Dermis blood vessel endothelial cell (primary cell): ENCODE measurements at regions not wholly inside any gene's neighbourhood (a gene's known extent, or its start where the extent isn't known, plus 50 kb on each side); places are given as distances from the start of the nearest gene placed in this dataset.
"Not testable (repeated sequence)": the region's sequence is repeated elsewhere in the genome, so short reads cannot be mapped to it uniquely, and the experiment has no call there.

Experiments
- DNase-seq: peaks from one replicate; pipeline ENCODE4 v3.0.0; 2010

DNA sequence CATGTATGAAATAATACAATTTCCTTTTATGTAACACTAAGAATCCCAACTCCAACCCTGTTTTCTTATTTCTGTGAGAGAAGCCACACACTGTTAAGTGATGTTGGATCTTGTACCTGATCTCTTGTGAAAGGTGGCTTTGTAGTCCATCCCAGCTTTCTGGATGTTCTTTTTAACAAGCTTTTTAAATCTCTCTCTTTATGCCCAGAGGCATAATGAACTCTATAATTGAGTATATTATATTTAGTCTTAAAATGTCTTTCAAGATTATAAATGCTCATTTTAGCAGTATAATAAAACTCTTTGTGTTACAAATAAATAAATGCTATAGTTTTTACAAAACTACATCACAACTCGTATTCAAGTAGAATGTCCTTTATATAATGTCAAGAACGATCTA is 922.1 kb downstream of the EPHA7 start:
- no peak for DNase-seq

DNA sequence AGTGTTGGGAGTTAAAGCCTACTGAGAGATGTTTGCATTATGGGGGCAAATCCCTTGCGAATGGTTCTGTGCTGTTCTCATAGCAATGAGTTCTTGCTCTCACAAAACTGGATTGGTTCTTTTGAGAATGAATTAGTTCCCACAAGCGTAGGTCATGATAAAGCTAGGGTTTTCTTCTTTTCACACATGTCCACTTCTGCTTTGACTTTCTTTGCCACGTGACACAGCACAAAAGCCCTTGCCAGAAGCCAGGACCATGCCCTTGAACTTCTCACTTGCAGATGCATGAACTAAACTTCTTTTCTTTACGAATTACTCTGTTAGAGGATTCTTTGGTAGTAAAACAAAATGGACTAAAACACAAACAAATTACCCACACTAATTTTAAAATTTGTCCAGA is 922.8 kb downstream of the EPHA7 start:
- DNase-seq = no peak

DNA sequence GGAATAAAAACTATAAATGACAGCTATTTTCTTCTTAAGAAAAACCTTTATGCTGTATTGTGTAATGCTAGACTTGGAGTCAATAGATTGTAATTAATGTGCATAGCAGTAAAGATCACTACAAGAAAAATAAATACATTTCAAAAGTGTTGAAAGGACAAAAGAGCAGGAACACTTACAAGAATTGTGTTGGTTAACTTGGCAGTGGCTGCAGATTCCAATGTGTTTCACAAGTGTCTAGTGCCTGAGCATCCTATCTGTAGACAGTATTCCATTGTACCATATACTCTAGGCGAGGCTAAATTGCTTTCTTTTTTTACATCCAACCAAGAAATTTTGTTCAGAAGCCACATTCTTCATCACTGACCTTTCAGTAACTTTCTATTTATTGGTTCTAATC is 924.1 kb downstream of the EPHA7 start:
- DNase-seq = no peak

GRCh38 chr6:92485487-92485886 is 933.9 kb downstream of the EPHA7 start:
- DNase-seq = no peak

- DNase-seq = peak; percentile 67
Measured at GRCh38 chr6:92479831-92480230, 939.5 kb downstream of the EPHA7 start.

DNA sequence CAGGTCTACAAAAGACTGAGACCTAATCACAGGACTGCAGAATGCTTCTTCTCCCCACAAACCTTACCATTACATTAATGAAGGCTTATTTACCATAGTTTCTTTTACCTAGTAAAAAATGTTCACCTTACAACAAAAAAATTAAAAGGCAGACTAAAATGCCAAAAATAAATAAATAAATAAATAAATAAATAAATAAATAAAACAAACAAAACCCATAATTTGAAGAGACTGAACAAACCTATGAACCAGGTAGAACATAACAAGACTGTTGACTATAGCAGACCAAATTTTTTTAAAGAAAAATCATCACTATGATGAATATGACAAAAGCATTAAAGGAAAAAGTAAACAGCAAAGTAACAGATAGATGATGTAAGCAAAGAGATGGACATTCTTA is 946.3 kb downstream of the EPHA7 start:
- DNase-seq = no peak

DNA sequence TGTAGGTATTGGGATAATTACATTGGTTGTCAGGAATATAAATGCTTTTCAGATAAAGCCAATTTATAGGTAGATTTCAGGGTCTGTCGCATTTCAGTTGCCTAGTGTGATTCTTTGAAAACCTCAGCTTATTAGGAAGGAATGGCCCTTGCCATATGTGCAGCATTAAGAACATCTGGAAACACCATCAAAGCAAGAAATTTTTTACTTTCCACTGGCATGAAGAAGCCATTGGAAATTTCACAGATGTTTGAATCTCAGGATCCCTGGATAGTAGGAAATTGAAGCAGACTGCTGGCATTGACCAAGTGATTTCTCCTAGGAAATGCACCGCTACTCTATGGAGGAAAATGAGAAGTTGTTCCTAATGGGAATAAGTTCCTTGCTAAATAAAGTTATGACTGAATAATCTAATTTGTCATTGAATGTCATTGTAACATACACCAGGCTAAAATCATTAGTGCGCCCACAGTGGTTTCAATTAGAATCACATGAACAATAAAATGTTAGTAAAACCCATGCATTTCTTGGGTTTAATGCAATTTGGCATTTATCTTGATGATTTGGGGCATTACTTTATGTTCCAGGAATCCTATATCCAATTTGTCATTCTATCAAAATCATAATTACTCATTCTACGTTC is 950.1 kb downstream of the EPHA7 start:
- DNase-seq = no peak

DNA sequence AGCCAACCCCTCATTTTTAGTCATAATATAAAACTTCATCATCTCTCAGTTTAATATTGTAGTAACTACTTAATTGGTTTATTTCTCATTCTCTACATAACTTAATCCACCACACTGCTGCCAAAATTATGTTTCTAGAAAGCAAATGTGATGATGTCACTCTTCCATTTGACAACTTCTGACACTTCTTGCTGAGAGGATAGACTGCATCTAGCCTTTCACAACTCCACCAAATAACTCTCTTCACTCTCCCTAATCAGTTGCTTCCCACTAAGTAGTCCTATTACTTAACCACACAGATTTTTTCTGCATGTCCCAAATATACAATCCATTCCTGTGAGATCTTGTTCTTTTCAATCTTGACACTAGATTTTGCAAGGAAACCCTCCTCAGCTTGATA is 951.3 kb downstream of the EPHA7 start:
- DNase-seq = no peak

GRCh38 chr6:92460133-92460532 is 959.2 kb downstream of the EPHA7 start:
- no peak for DNase-seq

DNA sequence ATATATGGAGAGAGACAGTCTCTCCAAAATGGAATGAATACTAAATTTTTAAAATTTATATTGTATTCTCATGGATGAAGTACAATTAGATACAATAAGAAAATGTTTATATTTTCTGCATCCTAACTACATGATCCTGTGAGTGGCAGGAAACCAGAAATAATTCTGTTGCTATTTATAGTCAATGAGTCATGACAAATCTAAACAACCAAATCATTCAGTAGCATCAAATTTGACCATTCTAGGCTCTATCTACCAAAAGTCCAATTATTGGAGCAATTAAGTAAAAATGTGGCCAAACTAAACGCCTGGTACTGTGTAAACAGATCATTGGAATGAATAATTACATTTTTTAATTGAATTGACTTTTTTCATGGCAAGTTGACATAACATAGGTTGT is 959.8 kb downstream of the EPHA7 start:
- DNase-seq = peak; percentile 11

DNA sequence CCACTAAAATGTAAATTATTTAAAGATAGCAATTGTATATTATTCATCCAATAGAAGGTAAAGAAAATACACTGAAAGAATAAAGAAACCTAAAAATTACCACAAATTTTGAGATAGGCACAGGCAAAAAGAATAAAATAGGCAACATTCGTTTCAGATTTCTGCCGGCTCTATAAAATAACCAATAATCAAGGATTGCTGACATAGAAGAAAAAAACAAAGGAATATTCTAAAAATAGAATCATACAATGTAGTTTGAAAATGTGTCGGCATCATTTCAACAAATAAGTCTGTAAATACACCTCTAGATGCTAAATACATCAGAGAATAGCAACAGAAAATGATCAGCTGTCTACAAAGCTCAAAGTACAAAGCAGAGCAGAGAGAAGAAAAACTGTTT is 973.3 kb downstream of the EPHA7 start:
- DNase-seq = no peak

- DNase-seq = no peak
Measured at GRCh38 chr6:92433911-92434310, 985.4 kb downstream of the EPHA7 start.

DNA sequence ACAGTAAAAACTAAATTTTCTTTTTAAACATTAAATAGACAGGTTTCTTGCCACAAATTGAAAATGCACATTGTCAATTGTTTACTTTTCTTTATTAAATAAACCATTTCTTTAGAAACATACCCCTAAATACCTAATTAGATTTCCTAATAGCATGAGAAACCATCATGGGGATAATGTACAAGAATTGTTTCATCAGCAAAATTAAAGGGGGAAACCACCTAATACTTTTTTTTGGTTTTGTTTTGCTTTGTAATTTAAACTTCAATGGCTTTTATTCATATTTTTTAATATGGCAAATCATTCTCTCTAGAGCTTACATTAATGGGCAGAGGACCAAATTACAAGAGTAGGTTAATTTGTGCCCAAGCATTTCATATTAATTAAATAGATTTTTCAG is 987.9 kb downstream of the EPHA7 start:
- DNase-seq = no peak

GRCh38 chr6:92428448-92428847 is 990.9 kb downstream of the EPHA7 start:
- DNase-seq = no peak

DNA sequence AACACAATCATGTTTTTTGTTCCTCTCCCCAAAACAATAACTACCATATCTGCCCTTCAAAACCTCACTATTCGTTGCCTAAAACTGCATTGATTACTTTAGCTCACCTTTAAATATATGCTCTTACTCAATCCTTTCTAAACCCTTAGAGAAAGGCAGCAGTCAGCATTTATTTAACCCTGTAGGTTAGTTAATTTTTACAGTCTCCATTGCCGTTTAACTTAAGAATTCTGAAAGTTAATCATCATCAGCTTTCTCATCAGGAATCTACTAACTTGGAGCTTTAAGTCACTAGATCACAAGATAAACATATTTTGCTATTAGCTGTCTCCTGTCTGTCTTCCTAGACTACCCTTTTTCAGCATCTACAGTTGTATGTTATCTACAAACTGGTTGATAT is 991.9 kb downstream of the EPHA7 start:
- DNase-seq = no peak

GRCh38 chr6:92415656-92416055 is 1003.7 kb downstream of the EPHA7 start:
- no peak for DNase-seq

- DNase-seq = no peak
Measured at GRCh38 chr6:92408350-92408749, 1011.0 kb downstream of the EPHA7 start.

- no peak for DNase-seq
Measured at GRCh38 chr6:92404281-92404680, 1015.1 kb downstream of the EPHA7 start.

DNA sequence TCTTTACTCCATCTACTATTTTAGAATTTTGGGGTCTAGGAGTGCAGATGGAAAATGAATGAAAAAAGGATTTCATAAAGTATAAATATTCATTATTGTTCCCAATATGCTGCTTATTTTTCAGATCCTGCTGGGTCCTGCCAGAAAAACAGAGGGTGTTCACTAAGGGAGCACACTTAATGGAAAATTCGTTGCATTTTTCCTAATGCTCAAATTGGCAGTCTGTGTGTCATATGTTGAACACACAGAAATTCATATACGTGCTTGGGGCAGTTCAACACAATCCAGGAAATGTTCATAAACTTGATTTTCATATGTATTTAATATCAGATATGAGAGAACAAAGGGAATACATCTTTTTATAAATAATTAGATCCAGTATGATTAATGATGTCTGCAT is 1019.4 kb downstream of the EPHA7 start:
- no peak for DNase-seq

DNA sequence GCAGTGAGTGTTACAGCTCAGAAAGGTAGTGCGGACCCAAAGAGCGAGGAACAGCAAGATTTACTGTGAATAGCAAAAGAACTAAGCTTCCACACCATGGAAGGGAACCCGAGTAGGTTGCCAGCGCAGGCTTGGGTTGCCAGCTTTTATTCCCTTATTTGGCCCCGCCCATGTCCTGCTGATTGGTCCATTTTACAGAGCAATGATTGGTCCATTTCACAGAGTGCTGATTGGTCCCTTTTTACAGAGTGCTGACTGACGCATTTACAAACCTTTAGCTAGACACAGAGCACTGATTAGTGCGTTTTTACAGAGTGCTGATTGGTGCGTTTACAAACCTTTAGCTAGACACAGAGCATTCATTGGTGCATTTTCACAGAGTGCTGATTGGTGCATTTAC is 1030.7 kb downstream of the EPHA7 start:
- DNase-seq = not testable (repeated sequence)

DNA sequence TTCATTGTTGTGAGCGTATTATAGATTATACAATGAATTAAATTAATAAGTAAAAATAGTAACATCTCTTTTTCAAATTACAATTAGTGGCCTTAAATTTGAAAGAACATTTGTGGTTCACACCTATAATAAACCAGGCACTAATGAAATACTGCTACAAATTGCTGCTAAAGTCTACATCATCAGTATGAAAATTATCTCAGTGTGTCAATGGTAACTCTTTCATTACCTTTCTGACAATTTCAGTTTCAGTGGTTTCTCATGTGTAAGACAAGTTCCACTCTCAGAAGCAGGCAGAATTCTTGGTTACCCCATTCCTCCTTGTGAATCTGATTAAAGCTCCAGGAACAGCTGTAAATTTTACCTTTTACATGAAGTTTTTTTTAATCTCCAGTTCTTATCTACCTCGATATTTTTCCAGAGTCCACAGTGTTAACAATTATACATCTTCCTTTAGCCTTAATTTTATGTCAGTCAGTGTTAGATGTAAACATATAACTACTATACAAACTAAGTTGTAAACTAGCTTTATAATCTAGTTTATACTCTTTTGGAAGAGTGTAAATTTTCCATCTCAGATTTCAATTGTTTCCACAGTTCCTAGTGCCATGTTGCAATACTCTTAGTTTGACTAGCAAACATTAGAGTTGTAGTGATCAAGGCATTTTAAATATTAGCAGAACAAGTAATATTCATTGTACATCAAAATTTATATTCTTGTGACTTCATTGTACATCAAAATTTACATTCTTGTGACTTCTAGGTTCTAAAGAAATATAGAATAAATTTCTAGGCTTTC is 1038.4 kb downstream of the EPHA7 start:
- no peak for DNase-seq

GRCh38 chr6:92377137-92377536 is 1042.2 kb downstream of the EPHA7 start:
- no peak for DNase-seq

- DNase-seq = peak; percentile 20
Measured at GRCh38 chr6:92376691-92377090, 1042.7 kb downstream of the EPHA7 start.
